WERI-Rb-1 (cell line): ENCODE measurements at regions not wholly inside any gene's neighbourhood (a gene's known extent, or its start where the extent isn't known, plus 50 kb on each side); places are given as distances from the start of the nearest gene placed in this dataset.
"Not testable (repeated sequence)": the region's sequence is repeated elsewhere in the genome, so short reads cannot be mapped to it uniquely, and the experiment has no call there.

Experiments
- DNase-seq: peaks from one replicate; pipeline ENCODE4 v3.0.0-alpha.2; 2020
- H3K27ac ChIP-seq: fragments of 250-450 bp; sonication (Bioruptor Pico); 2 replicates; pipeline ENCODE4 v1.5.1; 2020; ENCODE audit warnings: mild to moderate bottlenecking, moderate library complexity
- H3K27me3 ChIP-seq: fragments of 250-450 bp; sonication (Bioruptor Pico); 2 replicates; pipeline ENCODE4 v1.5.1; 2021; ENCODE audit warnings: mild to moderate bottlenecking, low read depth, moderate library complexity; ENCODE audit not compliant: insufficient read depth, severe bottlenecking
- H3K36me3 ChIP-seq: fragments of 250-450 bp; sonication (Bioruptor Pico); 2 replicates; pipeline ENCODE4 v1.5.1; 2020; ENCODE audit warnings: mild to moderate bottlenecking, moderate library complexity
- H3K4me3 ChIP-seq: 2 replicates; pipeline ENCODE4 v1.5.1; 2011; ENCODE audit warnings: low read depth, mild to moderate bottlenecking, control low read depth, low read length
- H3K9me3 ChIP-seq: fragments of 250-450 bp; sonication (Bioruptor Pico); 2 replicates; pipeline ENCODE4 v1.5.1; 2021; ENCODE audit warnings: mild to moderate bottlenecking, moderate library complexity; ENCODE audit not compliant: severe bottlenecking
- TF ChIP-seq, protein P1 (sequence below): IDR thresholded peaks from 2 replicates; pipeline ENCODE4 v1.5.1; 2011; ENCODE audit warnings: low read depth, mild to moderate bottlenecking, control low read depth, inconsistent platforms, low read length

DNA sequence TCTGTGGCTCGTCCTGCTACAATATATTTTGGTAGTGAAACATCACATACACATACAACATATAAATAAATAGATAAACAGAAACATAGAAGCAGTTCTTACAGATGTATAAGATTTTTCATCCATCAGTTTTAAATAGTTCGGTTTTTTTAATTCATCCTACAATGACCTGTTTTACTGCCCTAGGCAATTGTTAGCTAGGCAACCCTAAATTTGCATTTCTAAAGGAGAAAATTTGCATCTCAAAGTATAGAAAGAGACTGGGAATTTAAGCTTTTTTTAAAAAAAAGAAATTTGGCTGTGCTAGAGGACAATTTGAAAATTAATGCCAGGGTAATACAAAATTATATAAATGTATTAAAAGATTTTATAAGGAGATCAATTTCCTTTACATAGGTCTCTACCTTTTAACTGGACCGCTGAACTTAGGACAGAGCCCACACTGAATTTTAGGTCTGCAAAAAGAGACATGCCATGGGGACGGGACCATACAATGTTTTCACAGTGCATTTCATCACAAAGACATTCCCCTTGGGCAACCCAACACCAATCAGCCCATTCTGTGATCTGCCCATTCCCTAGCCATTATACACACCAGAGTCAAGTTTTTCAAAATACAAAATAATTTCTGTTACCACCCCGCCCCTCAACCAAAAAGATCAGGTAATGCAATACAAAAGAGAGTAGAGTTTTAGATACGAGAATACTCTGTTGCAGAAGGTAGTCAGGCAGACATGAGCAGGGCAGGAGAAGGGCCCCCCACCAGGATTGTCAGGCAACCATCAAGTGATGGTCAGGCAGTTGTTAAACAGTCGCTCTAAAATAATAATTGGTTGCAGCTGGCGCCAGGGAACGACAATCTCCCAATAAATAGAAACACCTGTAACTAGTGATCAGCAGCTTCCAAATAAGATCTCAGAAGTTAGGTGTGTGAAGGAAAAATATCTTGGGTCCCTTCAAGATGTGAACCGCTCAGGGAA is 299.7 kb upstream of the SGCG start:
- TF ChIP-seq, protein P1, sequence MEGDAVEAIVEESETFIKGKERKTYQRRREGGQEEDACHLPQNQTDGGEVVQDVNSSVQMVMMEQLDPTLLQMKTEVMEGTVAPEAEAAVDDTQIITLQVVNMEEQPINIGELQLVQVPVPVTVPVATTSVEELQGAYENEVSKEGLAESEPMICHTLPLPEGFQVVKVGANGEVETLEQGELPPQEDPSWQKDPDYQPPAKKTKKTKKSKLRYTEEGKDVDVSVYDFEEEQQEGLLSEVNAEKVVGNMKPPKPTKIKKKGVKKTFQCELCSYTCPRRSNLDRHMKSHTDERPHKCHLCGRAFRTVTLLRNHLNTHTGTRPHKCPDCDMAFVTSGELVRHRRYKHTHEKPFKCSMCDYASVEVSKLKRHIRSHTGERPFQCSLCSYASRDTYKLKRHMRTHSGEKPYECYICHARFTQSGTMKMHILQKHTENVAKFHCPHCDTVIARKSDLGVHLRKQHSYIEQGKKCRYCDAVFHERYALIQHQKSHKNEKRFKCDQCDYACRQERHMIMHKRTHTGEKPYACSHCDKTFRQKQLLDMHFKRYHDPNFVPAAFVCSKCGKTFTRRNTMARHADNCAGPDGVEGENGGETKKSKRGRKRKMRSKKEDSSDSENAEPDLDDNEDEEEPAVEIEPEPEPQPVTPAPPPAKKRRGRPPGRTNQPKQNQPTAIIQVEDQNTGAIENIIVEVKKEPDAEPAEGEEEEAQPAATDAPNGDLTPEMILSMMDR, result no peak
- no peak overlapping the region for H3K4me3 ChIP-seq

GRCh38 chr13:22881721-22882608 is 298.8 kb upstream of the SGCG start:
- not testable (repeated sequence) for H3K4me3 ChIP-seq, H3K9me3 ChIP-seq, H3K36me3 ChIP-seq, H3K27ac ChIP-seq, DNase-seq
- peaks cover 66% of the 10 kb centered on the region for H3K27me3 ChIP-seq

More for the DNA sequence above, 299.7 kb upstream of the SGCG start:
- Histone ChIP-seq H3K27ac (no peak overlapping the region), H3K27me3 (peaks cover 63% of the 10 kb centered on the region), H3K9me3 (peaks cover 7% of the 10 kb centered on the region), H3K36me3 (no peaks in the 10 kb centered on the region)
- no peak for DNase-seq

- H3K27ac ChIP-seq, result no peak overlapping the region
- peaks cover 65% of the 10 kb centered on the region for H3K27me3 ChIP-seq
- TF ChIP-seq, protein P1, result no peak
- no peaks in the 10 kb centered on the region for H3K36me3 ChIP-seq
- DNase-seq, result no peak
- no peaks in the 10 kb centered on the region for H3K9me3 ChIP-seq
- H3K4me3 ChIP-seq, result no peak overlapping the region
These were observed 297.4 kb upstream of the SGCG start for GRCh38 chr13:22883262-22883840.

- no peak overlapping the region for H3K27ac ChIP-seq
- H3K9me3 ChIP-seq, result no peaks in the 10 kb centered on the region
- no peaks in the 10 kb centered on the region for H3K36me3 ChIP-seq
- H3K27me3 ChIP-seq, result peaks cover 67% of the 10 kb centered on the region
- TF ChIP-seq, protein P1, result no peak
- H3K4me3 ChIP-seq, result no peak overlapping the region
- no peak for DNase-seq
These were observed 296.8 kb upstream of the SGCG start for GRCh38 chr13:22883956-22884355.

DNA sequence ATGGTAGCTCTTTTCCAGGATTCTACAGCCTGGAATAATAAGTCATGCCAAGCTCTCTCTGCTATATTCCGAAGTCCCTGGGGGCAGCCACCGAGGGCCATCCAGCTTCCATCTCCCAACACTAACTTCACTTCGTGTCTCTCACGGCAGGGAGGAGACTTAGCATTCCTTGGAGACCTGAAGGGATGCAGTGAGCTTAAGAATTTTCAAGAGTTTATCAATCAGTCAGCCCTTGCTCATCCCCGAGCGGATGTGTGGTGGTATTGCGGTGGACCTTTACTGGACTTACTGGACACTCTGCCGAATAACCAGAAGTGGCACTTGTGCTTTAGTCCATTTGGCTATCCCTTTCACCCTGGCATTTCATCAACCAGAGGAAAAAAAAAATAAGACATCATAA is 294.7 kb upstream of the SGCG start:
- H3K9me3 ChIP-seq, DNase-seq, H3K4me3 ChIP-seq, H3K27ac ChIP-seq, H3K36me3 ChIP-seq: not testable (repeated sequence)
- peaks cover 55% of the 10 kb centered on the region for H3K27me3 ChIP-seq

GRCh38 chr13:22889376-22889775 is 291.4 kb upstream of the SGCG start:
- H3K9me3 ChIP-seq, H3K27ac ChIP-seq, H3K36me3 ChIP-seq: not testable (repeated sequence)

DNA sequence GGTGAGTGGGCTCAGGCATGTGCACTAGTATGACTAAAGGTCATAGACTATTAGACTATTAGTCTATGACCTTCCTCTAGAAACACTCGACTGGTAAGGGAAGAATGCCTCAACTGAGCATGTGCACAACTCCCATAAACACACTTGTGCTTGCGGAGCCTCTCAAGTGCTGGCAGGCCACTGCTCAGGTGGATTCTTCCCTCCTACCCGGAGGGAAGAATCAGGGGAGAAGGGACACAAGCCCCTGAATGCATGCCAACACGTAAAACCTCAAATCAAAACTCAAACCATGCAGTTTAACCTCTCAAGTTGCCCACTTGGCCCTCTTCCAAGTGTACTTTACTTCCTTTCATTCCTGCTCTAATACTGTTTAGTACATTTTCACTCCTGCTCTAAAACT is 287.6 kb upstream of the SGCG start:
- H3K4me3 ChIP-seq, result no peak overlapping the region
- no peaks in the 10 kb centered on the region for H3K36me3 ChIP-seq
- TF ChIP-seq, protein P1, result no peak
- H3K9me3 ChIP-seq, result peaks cover 8% of the 10 kb centered on the region
- H3K27ac ChIP-seq, result no peak overlapping the region
- DNase-seq, result no peak
- peaks cover 63% of the 10 kb centered on the region for H3K27me3 ChIP-seq

More at GRCh38 chr13:22889376-22889775, 291.4 kb upstream of the SGCG start:
- not testable (repeated sequence) for DNase-seq, H3K4me3 ChIP-seq
- peaks cover 49% of the 10 kb centered on the region for H3K27me3 ChIP-seq
